ENCODE measurements at regions not wholly inside any gene's neighbourhood (a gene's known extent, or its start where the extent isn't known, plus 50 kb on each side); places are given as distances from the start of the nearest gene placed in this dataset.
"Not testable (repeated sequence)": the region's sequence is repeated elsewhere in the genome, so short reads cannot be mapped to it uniquely, and the experiment has no call there.

DNA sequence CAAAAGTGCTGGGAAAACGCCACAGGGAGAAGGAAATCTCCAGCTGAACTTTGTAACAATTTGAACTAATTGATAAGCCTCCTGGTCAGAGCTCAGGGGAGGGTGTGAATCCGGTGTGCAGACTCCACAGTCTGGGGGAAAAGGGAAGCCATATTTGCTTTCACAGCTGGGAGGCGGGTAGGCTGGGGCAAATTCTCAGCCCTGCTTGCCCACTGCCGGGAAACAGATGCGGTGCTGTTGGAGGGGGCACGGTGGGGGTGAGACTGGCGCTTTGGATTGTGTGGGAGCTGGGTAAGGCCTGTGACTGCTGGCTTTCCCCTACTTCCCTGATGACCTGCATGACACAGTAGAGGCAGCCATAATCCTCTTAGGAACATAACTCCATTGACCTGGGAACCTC is 134.8 kb downstream of the ADCYAP1 start:
- no peak for ATAC-seq

GRCh38 chr18:1043039-1043438 is 138.4 kb downstream of the ADCYAP1 start:
- ATAC-seq: not testable (repeated sequence)

More for the DNA sequence above, 134.8 kb downstream of the ADCYAP1 start:
- TF ChIP-seq ZNF8 (CRISPR knock-in tag; IDR thresholded peaks at IDR 0.05): no peak
- no peak for TF ChIP-seq POU6F1 (CRISPR knock-in tag; IDR thresholded peaks at IDR 0.05; ENCODE audit: borderline replicate concordance, low read depth)
- TF ChIP-seq OSR1 (CRISPR knock-in tag; IDR thresholded peaks at IDR 0.05): no peak
- no peak for TF ChIP-seq ZFP30 (CRISPR knock-in tag; IDR thresholded peaks at IDR 0.05)
- no peak for TF ChIP-seq ZNF70 (CRISPR knock-in tag; IDR thresholded peaks at IDR 0.05)
- no peak for TF ChIP-seq ZNF565 (CRISPR knock-in tag; conservative IDR thresholded peaks at IDR 0.05; ENCODE audit: low read depth)
- no peak for TF ChIP-seq RARB (CRISPR knock-in tag; IDR thresholded peaks at IDR 0.05)
- TF ChIP-seq ZFP3 (CRISPR knock-in tag; IDR thresholded peaks at IDR 0.05): no peak
- no peak for TF ChIP-seq TSHZ2 (CRISPR knock-in tag; IDR thresholded peaks at IDR 0.05)

DNA sequence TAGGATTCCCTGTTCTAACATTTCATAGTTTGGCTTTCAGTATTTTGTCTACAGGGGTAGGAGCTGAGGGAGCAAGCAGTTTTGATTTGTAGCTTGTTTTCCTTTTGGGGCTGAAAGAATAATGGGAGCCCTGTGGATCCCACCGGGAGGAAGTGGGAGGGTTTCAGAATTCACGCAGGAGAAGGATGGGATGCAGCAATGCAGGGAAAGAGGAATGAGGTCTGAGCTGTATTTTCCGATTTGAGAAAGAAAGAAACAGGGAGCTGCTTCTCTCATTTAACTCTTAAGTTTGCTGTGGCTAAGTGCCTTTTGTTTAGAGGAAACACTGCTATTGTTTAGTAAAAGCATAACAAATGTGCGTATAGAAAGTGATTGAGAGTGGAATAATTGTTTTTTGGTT is 141.0 kb downstream of the ADCYAP1 start:
- no peak for TF ChIP-seq PPARA (CRISPR knock-in tag; IDR thresholded peaks at IDR 0.05; ENCODE audit: borderline replicate concordance)
- no peak for TF ChIP-seq RARB (CRISPR knock-in tag; IDR thresholded peaks at IDR 0.05)
- TF ChIP-seq CREB5 (CRISPR knock-in tag; IDR thresholded peaks at IDR 0.05; ENCODE audit: low read depth): no peak
- TF ChIP-seq ARNTL (CRISPR knock-in tag; IDR thresholded peaks at IDR 0.05; ENCODE audit: borderline replicate concordance, low read depth): no peak
- TF ChIP-seq ZNF8 (CRISPR knock-in tag; IDR thresholded peaks at IDR 0.05): no peak
- no peak for TF ChIP-seq TOX (CRISPR knock-in tag; IDR thresholded peaks at IDR 0.05; ENCODE audit: borderline replicate concordance)
- TF ChIP-seq POU6F1 (CRISPR knock-in tag; IDR thresholded peaks at IDR 0.05; ENCODE audit: borderline replicate concordance, low read depth): no peak
- no peak for TF ChIP-seq ISL1 (CRISPR knock-in tag; IDR thresholded peaks at IDR 0.05)
- ATAC-seq: no peak

GRCh38 chr18:1047406-1047805 is 142.7 kb downstream of the ADCYAP1 start:
- TF ChIP-seq ESRRG (CRISPR knock-in tag; IDR thresholded peaks at IDR 0.05) (no peak), ZFP3 (CRISPR knock-in tag; IDR thresholded peaks at IDR 0.05) (no peak), CSDC2 (CRISPR knock-in tag; IDR thresholded peaks at IDR 0.05) (no peak), TSHZ2 (CRISPR knock-in tag; IDR thresholded peaks at IDR 0.05) (no peak), ZNF8 (CRISPR knock-in tag; IDR thresholded peaks at IDR 0.05) (no peak), POU6F1 (CRISPR knock-in tag; IDR thresholded peaks at IDR 0.05; ENCODE audit: borderline replicate concordance, low read depth) (no peak), ZC3H10 (CRISPR knock-in tag; IDR thresholded peaks at IDR 0.05) (no peak), ZNF70 (CRISPR knock-in tag; IDR thresholded peaks at IDR 0.05) (no peak)
- ATAC-seq: no peak

Data from SK-N-SH treated with all-trans-retinoic acid at 6 μM for 48 hours (cell line).